Activated CD8-positive, alpha-beta T cell treated with anti-CD3 and anti-CD28 coated beads for 36 hours (primary cell): ENCODE measurements at regions not wholly inside any gene's neighbourhood (a gene's known extent, or its start where the extent isn't known, plus 50 kb on each side); places are given as distances from the start of the nearest gene placed in this dataset.

Experiments used
- ATAC-seq: fragments of 200-7000 bp; cut with Tn5 transposase; one replicate; pipeline ENCODE4 v1.10.0; 2021; ENCODE audit warnings: mild to moderate bottlenecking, moderate library complexity
- CTCF ChIA-PET: fragments of 350-600 bp; sonication (Branson Sonifier 250); formaldehyde crosslinking; loops from one replicate; lab custom pipeline; 2021; ENCODE audit warnings: antibody characterized with exemption; lab: Charles Lee
- POLR2A ChIA-PET: fragments of 350-600 bp; sonication (Branson Sonifier 250); formaldehyde crosslinking; loops from one replicate; lab custom pipeline; 2021; ENCODE audit warnings: antibody characterized with exemption; lab: Charles Lee
- DNase-seq: peaks from one replicate; pipeline ENCODE4 v3.0.0-alpha.2; 2020
- H3K27ac Mint-ChIP-seq: one replicate; pipeline ENCODE4 v1.8.0; 2021; ENCODE audit warnings: mild to moderate bottlenecking, mixed read lengths
- H3K27me3 Mint-ChIP-seq: one replicate; pipeline ENCODE4 v1.8.0; 2021; ENCODE audit warnings: mixed read lengths
- H3K36me3 Mint-ChIP-seq: one replicate; pipeline ENCODE4 v1.8.0; 2021; ENCODE audit warnings: low read depth, mixed read lengths
- H3K4me1 Mint-ChIP-seq: one replicate; pipeline ENCODE4 v1.8.0; 2021; ENCODE audit warnings: low read depth, mixed read lengths
- H3K4me3 Mint-ChIP-seq: one replicate; pipeline ENCODE4 v1.8.0; 2021; ENCODE audit warnings: mild to moderate bottlenecking, moderate library complexity, mixed read lengths
- H3K9me3 Mint-ChIP-seq: one replicate; pipeline ENCODE4 v1.8.0; 2021; ENCODE audit warnings: mixed read lengths
- CTCF ChIP-seq: fragments of 200-600 bp; IDR thresholded peaks from one replicate; pipeline ENCODE4 v1.8.0; 2022; ENCODE audit warnings: antibody characterized with exemption, mild to moderate bottlenecking
- intact Hi-C: fragments of 100-400 bp; cut with micrococcal nuclease; formaldehyde crosslinking; loops from one replicate; pipeline ENCODE4 v1.10.0; 2022

- DNase-seq = no peak
- ChIA-PET POLR2A (no interaction called here), CTCF (interaction anchor here (1.6 kb wide), 1 partner anchor 9 kb away, joined by 3 read pairs; no protein-coding TSS in a partner anchor)
- Mint-ChIP-seq H3K27ac (no peak overlapping the region), H3K4me1 (peaks cover 5% of the 10 kb centered on the region), H3K36me3 (no peaks in the 10 kb centered on the region), H3K27me3 (no peaks in the 10 kb centered on the region), H3K9me3 (no peaks in the 10 kb centered on the region), H3K4me3 (no peak overlapping the region)
- no peak for ATAC-seq
- no peak for TF ChIP-seq CTCF
- intact Hi-C loops = no loop called here
Observed at GRCh38 chr2:234676783-234677450, 180.0 kb upstream of the ARL4C start.

- POLR2A ChIA-PET = no interaction called here
- Mint-ChIP-seq H3K4me3 (no peak overlapping the region), H3K9me3 (no peaks in the 10 kb centered on the region), H3K27ac (no peak overlapping the region), H3K4me1 (peaks cover 5% of the 10 kb centered on the region), H3K27me3 (no peaks in the 10 kb centered on the region), H3K36me3 (no peaks in the 10 kb centered on the region)
- no peak for ATAC-seq
- no peak for TF ChIP-seq CTCF
- DNase-seq = no peak
- CTCF ChIA-PET = interaction anchor here (1.6 kb wide), 1 partner anchor 10 kb away, joined by 3 read pairs; no protein-coding TSS in a partner anchor
- intact Hi-C loops = no loop called here
Observed at GRCh38 chr2:234676109-234676782, 179.4 kb upstream of the ARL4C start.

- intact Hi-C loops = no loop called here
- no peak for TF ChIP-seq CTCF
Observed at GRCh38 chr2:234674781-234675201, 177.9 kb upstream of the ARL4C start.

GRCh38 chr2:234673961-234674759 lies 177.3 kb upstream of the ARL4C start:
- no peak for TF ChIP-seq CTCF
- POLR2A ChIA-PET = no interaction called here
- ATAC-seq (no peak), DNase-seq (no peak)
- Mint-ChIP-seq H3K4me3 (no peak overlapping the region), H3K9me3 (no peaks in the 10 kb centered on the region), H3K4me1 (peaks cover 5% of the 10 kb centered on the region), H3K27ac (no peak overlapping the region), H3K27me3 (no peaks in the 10 kb centered on the region), H3K36me3 (no peaks in the 10 kb centered on the region)
- CTCF ChIA-PET = no interaction called here
- intact Hi-C loops = no loop called here

More at GRCh38 chr2:234674781-234675201, 177.9 kb upstream of the ARL4C start:
- no peak for ATAC-seq
- no peak overlapping the region for H3K4me3 Mint-ChIP-seq
- peaks cover 5% of the 10 kb centered on the region for H3K4me1 Mint-ChIP-seq
- CTCF ChIA-PET = no interaction called here
- no peaks in the 10 kb centered on the region for H3K27me3 Mint-ChIP-seq
- POLR2A ChIA-PET = no interaction called here
- H3K36me3 Mint-ChIP-seq = no peaks in the 10 kb centered on the region
- no peak for DNase-seq
- H3K9me3 Mint-ChIP-seq = no peaks in the 10 kb centered on the region
- no peak overlapping the region for H3K27ac Mint-ChIP-seq
